ENCODE measurements at regions not wholly inside any gene's neighbourhood (a gene's known extent, or its start where the extent isn't known, plus 50 kb on each side); places are given as distances from the start of the nearest gene placed in this dataset.

DNA sequence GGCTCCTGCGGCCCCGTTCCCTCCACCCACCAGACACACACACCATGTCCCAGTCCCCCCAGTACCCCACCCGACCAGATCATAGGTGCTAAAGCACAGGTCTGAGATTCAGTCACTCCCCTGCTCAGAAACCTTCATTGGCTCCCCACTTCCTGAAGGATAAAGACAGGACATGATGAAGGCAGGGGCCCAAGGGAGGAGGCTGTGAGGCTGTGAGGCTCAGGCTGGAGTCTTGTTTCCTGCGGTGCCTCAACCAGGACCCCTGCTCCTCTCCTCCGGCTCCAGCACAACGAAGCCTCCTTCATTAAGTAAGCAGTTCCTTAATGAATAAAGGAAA, 81.1 kb downstream of the NCR2 start:
- TF ChIP-seq, protein P1, sequence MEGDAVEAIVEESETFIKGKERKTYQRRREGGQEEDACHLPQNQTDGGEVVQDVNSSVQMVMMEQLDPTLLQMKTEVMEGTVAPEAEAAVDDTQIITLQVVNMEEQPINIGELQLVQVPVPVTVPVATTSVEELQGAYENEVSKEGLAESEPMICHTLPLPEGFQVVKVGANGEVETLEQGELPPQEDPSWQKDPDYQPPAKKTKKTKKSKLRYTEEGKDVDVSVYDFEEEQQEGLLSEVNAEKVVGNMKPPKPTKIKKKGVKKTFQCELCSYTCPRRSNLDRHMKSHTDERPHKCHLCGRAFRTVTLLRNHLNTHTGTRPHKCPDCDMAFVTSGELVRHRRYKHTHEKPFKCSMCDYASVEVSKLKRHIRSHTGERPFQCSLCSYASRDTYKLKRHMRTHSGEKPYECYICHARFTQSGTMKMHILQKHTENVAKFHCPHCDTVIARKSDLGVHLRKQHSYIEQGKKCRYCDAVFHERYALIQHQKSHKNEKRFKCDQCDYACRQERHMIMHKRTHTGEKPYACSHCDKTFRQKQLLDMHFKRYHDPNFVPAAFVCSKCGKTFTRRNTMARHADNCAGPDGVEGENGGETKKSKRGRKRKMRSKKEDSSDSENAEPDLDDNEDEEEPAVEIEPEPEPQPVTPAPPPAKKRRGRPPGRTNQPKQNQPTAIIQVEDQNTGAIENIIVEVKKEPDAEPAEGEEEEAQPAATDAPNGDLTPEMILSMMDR (IDR thresholded peaks at IDR 0.05; ENCODE audit: low read length) = no peak
- TF ChIP-seq EZH2 (IDR thresholded peaks at IDR 0.05; ENCODE audit: borderline replicate concordance, low read length) = no peak

All from OCI-LY1 (cell line).